Naive thymus-derived CD4-positive, alpha-beta T cell (primary cell): ENCODE measurements at regions not wholly inside any gene's neighbourhood (a gene's known extent, or its start where the extent isn't known, plus 50 kb on each side); places are given as distances from the start of the nearest gene placed in this dataset.

ENCODE experiments used
- ATAC-seq: fragments of 150-1000 bp; cut with Tn5 transposase; 2 replicates; pipeline ENCODE4 v1.10.0; 2021; ENCODE audit warnings: mild to moderate bottlenecking, moderate library complexity
- CTCF ChIA-PET: fragments of 350-600 bp; sonication (Branson Sonifier 250); formaldehyde crosslinking; loops from one replicate; lab custom pipeline; 2021; ENCODE audit warnings: antibody characterized with exemption; lab: Charles Lee
- POLR2A ChIA-PET: fragments of 350-600 bp; sonication (Branson Sonifier 250); formaldehyde crosslinking; loops from one replicate; lab custom pipeline; 2021; ENCODE audit warnings: antibody characterized with exemption, inconsistent platforms; lab: Charles Lee
- DNase-seq, 9 donors: peaks; one replicate each; pipeline versions ENCODE4 v3.0.0 to v3.0.0-alpha.2; 2020 to 2022; ENCODE audit warnings: mixed read lengths in 1 of 9
- H3K27ac ChIP-seq: one replicate; pipeline ENCODE4 v1.7.0; 2013; ENCODE audit warnings: mild to moderate bottlenecking, low read depth, low read length, moderate library complexity
- H3K27me3 ChIP-seq, 2 donors: one replicate each; pipeline ENCODE4 v1.7.0; 2013; ENCODE audit warnings: low read length in 2 of 2, mild to moderate bottlenecking in 2 of 2, moderate library complexity in 2 of 2; ENCODE audit not compliant: control insufficient read depth in 2 of 2, insufficient read depth in 2 of 2
- H3K36me3 ChIP-seq, 3 experiments: 1 replicate in 2 of 3; 2 replicates in 1 of 3; pipeline ENCODE4 v1.7.0; 2013; ENCODE audit warnings: low read length in 3 of 3, mild to moderate bottlenecking in 3 of 3, moderate library complexity in 1 of 3; ENCODE audit not compliant: insufficient read depth in 3 of 3, control insufficient read depth in 2 of 3
- H3K4me1 ChIP-seq, 2 donors: one replicate each; pipeline ENCODE4 v1.7.0; 2013; ENCODE audit warnings: low read length in 2 of 2, mild to moderate bottlenecking in 2 of 2, moderate library complexity in 1 of 2; ENCODE audit not compliant: control insufficient read depth in 2 of 2, insufficient read depth in 2 of 2
- H3K4me3 ChIP-seq: 2 replicates; pipeline ENCODE4 v1.7.0; 2013; ENCODE audit warnings: mild to moderate bottlenecking, low read length
- H3K9me3 ChIP-seq, 3 experiments: 1 replicate in 2 of 3; 2 replicates in 1 of 3; pipeline ENCODE4 v1.7.0; 2013; ENCODE audit warnings: low read length in 3 of 3; ENCODE audit not compliant: control insufficient read depth in 2 of 3
- H3K27ac Mint-ChIP-seq, 9 donors: one replicate each; pipeline ENCODE4 v1.8.0; 2020 to 2022; ENCODE audit warnings: mixed read lengths in 9 of 9, mild to moderate bottlenecking in 8 of 9, moderate library complexity in 5 of 9, inconsistent platforms in 2 of 9
- H3K27me3 Mint-ChIP-seq, 5 donors: one replicate each; pipeline ENCODE4 v1.8.0; 2021 to 2022; ENCODE audit warnings: mixed read lengths in 5 of 5, mild to moderate bottlenecking in 1 of 5
- H3K36me3 Mint-ChIP-seq, 5 donors: one replicate each; pipeline ENCODE4 v1.8.0; 2020 to 2022; ENCODE audit warnings: mixed read lengths in 5 of 5, mild to moderate bottlenecking in 3 of 5, inconsistent platforms in 1 of 5
- H3K4me1 Mint-ChIP-seq, 7 donors: one replicate each; pipeline ENCODE4 v1.8.0; 2020 to 2022; ENCODE audit warnings: mixed read lengths in 7 of 7, mild to moderate bottlenecking in 3 of 7, inconsistent platforms in 1 of 7
- H3K4me3 Mint-ChIP-seq, 10 donors: one replicate each; pipeline ENCODE4 v1.8.0; 2020 to 2022; ENCODE audit warnings: mild to moderate bottlenecking in 10 of 10, mixed read lengths in 10 of 10, moderate library complexity in 6 of 10, inconsistent platforms in 2 of 10
- H3K9me3 Mint-ChIP-seq, 11 donors: one replicate each; pipeline ENCODE4 v1.8.0; 2020 to 2022; ENCODE audit warnings: mixed read lengths in 11 of 11, mild to moderate bottlenecking in 4 of 11, inconsistent platforms in 1 of 11, moderate library complexity in 1 of 11
- intact Hi-C, 2 donors: fragments of 100-400 bp; cut with micrococcal nuclease; formaldehyde crosslinking; loops; one replicate each; pipeline ENCODE4 v1.15.1; 2023

DNA sequence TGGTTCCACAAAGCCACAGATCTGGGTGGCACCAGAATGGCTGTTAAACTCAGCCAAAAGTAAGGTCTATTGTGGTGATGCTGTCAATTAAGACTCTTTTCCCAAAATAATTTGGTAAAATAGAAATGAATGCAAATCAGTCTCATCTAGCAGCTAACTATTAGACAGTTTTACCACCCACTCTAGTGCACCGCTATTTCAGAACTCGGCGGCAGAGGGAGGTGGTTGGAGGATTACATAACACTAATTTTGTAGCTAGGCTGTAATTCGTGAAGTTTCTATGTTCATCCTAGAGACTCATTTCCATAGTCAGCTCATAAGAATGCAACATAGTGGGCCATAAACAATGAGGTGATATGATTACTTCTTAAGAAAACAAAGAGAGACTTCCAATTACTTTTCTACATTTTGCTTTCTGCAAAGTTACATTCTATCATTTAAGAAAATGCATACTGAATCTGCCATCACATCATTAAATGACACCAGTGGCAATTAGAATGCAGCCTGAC, 413.8 kb downstream of the FBXO15 start:
- Mint-ChIP-seq H3K36me3 (peaks cover 0 to 2% (median 0%) of the 10 kb centered on the region in 5 donors), H3K27me3 (peaks cover 0 to 9% (median 0%) of the 10 kb centered on the region in 5 donors), H3K4me3 (no peak overlapping the region), H3K4me1 (no peaks in the 10 kb centered on the region), H3K27ac (no peak overlapping the region), H3K9me3 (peaks cover 0 to 12% (median 8%) of the 10 kb centered on the region in 11 donors)
- no peaks in the 10 kb centered on the region for H3K27me3 ChIP-seq
- intact Hi-C loops: no loop called here
- DNase-seq (no peak), ATAC-seq (no peak)
- no peaks in the 10 kb centered on the region for H3K36me3 ChIP-seq
- no peak overlapping the region for H3K4me3 ChIP-seq
- CTCF ChIA-PET: no interaction called here
- POLR2A ChIA-PET: no interaction called here
- H3K27ac ChIP-seq: no peak overlapping the region
- H3K9me3 ChIP-seq: no peaks in the 10 kb centered on the region
- H3K4me1 ChIP-seq: no peaks in the 10 kb centered on the region

DNA sequence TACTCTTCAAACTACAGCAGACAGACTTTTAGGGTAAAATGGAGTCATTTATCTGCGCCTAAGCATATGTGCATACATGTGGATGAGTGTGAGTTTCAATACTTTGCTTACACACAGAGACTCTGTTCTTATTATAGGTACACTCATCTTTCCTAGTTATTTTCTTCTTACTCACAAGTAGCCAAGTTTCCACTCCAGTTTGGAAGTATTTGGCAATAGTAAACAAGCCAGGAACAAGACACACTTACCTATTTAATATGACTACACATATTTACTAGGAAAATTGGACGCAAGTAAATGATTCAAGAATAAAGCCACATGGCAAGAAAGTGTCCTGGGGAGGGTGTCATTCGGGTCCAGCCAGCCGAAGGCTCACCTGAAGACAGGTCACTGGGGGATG, 414.3 kb downstream of the FBXO15 start:
- peaks cover 0 to 12% (median 8%) of the 10 kb centered on the region in 11 donors for H3K9me3 Mint-ChIP-seq
- intact Hi-C loops: no loop called here
- H3K9me3 ChIP-seq: no peaks in the 10 kb centered on the region
- ChIA-PET CTCF (no interaction called here), POLR2A (no interaction called here)
- no peak overlapping the region for H3K27ac Mint-ChIP-seq
- H3K27me3 Mint-ChIP-seq: peaks cover 0 to 9% (median 0%) of the 10 kb centered on the region in 5 donors
- no peak overlapping the region for H3K4me3 Mint-ChIP-seq
- DNase-seq (no peak), ATAC-seq (no peak)
- no peaks in the 10 kb centered on the region for H3K4me1 Mint-ChIP-seq
- H3K4me1 ChIP-seq: no peaks in the 10 kb centered on the region
- peaks cover 0 to 2% (median 0%) of the 10 kb centered on the region in 5 donors for H3K36me3 Mint-ChIP-seq
- H3K4me3 ChIP-seq: no peak overlapping the region
- H3K36me3 ChIP-seq: no peaks in the 10 kb centered on the region
- no peaks in the 10 kb centered on the region for H3K27me3 ChIP-seq
- H3K27ac ChIP-seq: no peak overlapping the region

DNA sequence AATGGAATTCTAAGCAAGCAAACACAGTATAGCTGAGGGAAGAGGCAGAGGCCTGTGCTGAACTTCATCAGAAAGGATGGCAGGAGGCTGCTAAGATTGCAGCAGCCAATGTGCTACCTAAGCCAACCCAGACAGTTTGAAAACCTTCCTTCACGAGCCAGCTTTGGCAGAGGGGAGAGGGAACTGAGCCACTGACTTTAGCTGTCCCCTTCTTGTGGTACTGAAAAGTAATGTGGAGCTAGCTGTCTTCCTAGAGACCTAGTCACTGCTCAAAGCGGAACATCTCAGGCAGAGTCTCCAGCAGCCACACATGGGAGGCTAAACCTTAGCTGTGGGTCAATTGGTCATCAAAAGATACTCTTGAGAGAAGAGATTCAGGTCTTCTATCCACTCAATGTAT, 419.0 kb downstream of the FBXO15 start:
- no peak overlapping the region for H3K27ac ChIP-seq
- DNase-seq: no peak
- no peak for ATAC-seq
- ChIA-PET POLR2A (no interaction called here), CTCF (no interaction called here)
- intact Hi-C loops: no loop called here
- no peak overlapping the region for H3K4me3 ChIP-seq
- peaks cover 0 to 16% (median 8%) of the 10 kb centered on the region in 11 donors for H3K9me3 Mint-ChIP-seq
- no peaks in the 10 kb centered on the region for H3K27me3 ChIP-seq
- no peaks in the 10 kb centered on the region for H3K4me1 Mint-ChIP-seq
- H3K36me3 ChIP-seq: no peaks in the 10 kb centered on the region
- no peak overlapping the region for H3K4me3 Mint-ChIP-seq
- H3K4me1 ChIP-seq: no peaks in the 10 kb centered on the region
- peaks cover 0 to 2% (median 0%) of the 10 kb centered on the region in 5 donors for H3K36me3 Mint-ChIP-seq
- H3K27ac Mint-ChIP-seq: no peak overlapping the region
- H3K27me3 Mint-ChIP-seq: peaks cover 0 to 9% (median 0%) of the 10 kb centered on the region in 5 donors
- no peaks in the 10 kb centered on the region for H3K9me3 ChIP-seq

DNA sequence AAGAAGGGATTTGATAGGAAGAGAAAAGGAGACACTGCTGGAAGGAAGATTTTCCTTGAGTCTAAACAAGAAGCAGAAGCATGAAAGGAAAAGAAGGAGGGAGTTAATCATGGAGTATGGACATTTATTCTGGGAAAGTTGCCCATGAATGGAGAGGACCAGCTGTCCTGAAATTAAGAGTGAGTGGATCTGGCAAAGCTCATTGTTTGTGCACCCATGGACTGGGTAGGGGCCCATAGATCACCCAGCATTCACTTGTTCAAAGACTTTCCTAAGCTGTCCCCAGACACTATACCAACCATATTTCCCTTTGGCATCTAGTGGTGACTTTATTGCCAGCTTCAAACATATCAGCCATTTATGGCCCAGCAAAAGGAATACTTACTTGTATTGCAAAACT, 422.7 kb downstream of the FBXO15 start:
- Mint-ChIP-seq H3K27ac (no peak overlapping the region), H3K9me3 (peaks cover 0 to 9% (median 0%) of the 10 kb centered on the region in 11 donors), H3K27me3 (no peaks in the 10 kb centered on the region), H3K36me3 (no peaks in the 10 kb centered on the region), H3K4me3 (no peak overlapping the region), H3K4me1 (no peaks in the 10 kb centered on the region)
- H3K4me3 ChIP-seq: no peak overlapping the region
- H3K27me3 ChIP-seq: no peaks in the 10 kb centered on the region
- H3K4me1 ChIP-seq: no peaks in the 10 kb centered on the region
- H3K36me3 ChIP-seq: no peaks in the 10 kb centered on the region
- no peaks in the 10 kb centered on the region for H3K9me3 ChIP-seq
- POLR2A ChIA-PET: no interaction called here
- DNase-seq: no peak
- no peak overlapping the region for H3K27ac ChIP-seq
- CTCF ChIA-PET: no interaction called here
- intact Hi-C loops: no loop called here
- ATAC-seq: no peak

DNA sequence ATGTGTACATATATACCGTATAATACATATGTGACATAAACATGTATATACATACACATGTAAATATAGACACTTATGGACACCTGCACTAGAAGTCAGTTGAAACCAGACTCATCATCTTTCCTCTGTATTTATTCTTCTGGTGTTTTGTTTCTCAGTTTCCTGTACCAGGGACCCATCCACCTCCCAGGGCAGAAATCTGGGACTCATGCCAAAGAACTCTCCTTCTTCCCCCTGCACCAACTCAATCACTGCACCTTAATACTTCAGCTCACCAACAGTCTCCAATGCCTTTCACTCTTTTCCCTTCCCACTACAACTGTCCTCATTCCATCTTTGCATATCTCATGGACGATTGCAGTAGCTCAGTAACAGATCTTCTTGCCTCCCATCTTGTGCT, 428.0 kb downstream of the FBXO15 start:
- H3K4me3 Mint-ChIP-seq: no peak overlapping the region
- Histone ChIP-seq H3K4me3 (no peak overlapping the region), H3K9me3 (no peaks in the 10 kb centered on the region), H3K27me3 (no peaks in the 10 kb centered on the region), H3K4me1 (no peaks in the 10 kb centered on the region), H3K27ac (no peak overlapping the region), H3K36me3 (no peaks in the 10 kb centered on the region)
- DNase-seq: no peak
- no peak for ATAC-seq
- intact Hi-C loops: no loop called here
- H3K27me3 Mint-ChIP-seq: no peaks in the 10 kb centered on the region
- ChIA-PET CTCF (no interaction called here), POLR2A (no interaction called here)
- peaks cover 0 to 12% (median 4%) of the 10 kb centered on the region in 11 donors for H3K9me3 Mint-ChIP-seq
- H3K27ac Mint-ChIP-seq: no peak overlapping the region
- H3K4me1 Mint-ChIP-seq: no peaks in the 10 kb centered on the region
- H3K36me3 Mint-ChIP-seq: no peaks in the 10 kb centered on the region

DNA sequence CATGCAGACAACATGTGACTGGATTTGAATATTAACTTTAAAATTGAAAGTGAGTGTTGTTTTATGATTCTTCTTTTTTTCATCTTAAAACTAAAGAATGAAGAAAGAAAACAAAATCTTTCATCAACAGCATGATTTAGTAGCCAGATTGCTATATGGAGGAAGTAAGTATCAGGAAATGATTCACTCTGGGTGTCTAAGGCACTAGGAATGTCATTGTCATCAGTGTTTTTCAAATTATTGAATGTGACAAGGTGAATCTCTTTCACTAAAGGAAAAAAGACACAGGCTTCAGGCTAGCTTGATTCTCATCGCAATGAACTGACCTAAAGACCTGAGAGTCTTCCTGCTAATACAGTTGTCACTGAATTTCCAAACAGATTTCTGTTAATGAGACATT, 430.1 kb downstream of the FBXO15 start:
- Histone ChIP-seq H3K27me3 (no peaks in the 10 kb centered on the region), H3K9me3 (no peaks in the 10 kb centered on the region), H3K27ac (no peak overlapping the region), H3K36me3 (no peaks in the 10 kb centered on the region), H3K4me1 (no peaks in the 10 kb centered on the region), H3K4me3 (no peak overlapping the region)
- DNase-seq (no peak), ATAC-seq (no peak)
- Mint-ChIP-seq H3K4me3 (no peak overlapping the region), H3K9me3 (peaks cover 0 to 12% (median 5%) of the 10 kb centered on the region in 11 donors), H3K36me3 (no peaks in the 10 kb centered on the region), H3K27me3 (no peaks in the 10 kb centered on the region), H3K4me1 (no peaks in the 10 kb centered on the region), H3K27ac (no peak overlapping the region)
- intact Hi-C loops: no loop called here
- CTCF ChIA-PET: no interaction called here
- POLR2A ChIA-PET: no interaction called here

DNA sequence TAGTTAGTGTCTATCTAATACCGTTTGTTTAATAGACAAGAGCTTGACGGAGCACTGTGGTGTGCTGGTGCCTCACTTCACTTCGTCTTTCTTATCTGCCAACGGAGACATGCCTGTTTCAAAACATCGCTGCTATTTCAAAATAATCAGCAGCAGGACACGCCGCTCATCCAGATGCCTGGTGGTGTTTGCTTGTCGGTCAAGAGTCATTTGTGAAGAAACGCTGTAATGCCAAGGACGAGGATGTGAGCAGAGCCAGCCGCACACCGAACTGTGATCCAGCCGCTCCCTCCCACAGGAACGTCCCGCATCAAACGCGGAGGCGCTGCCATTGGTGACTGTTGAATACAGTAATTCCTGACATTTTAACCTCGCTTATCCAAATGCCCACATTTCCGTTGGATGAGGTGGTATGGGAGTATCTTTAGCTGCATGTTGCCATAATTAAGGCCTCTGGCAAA, 432.4 kb downstream of the FBXO15 start:
- DNase-seq: no peak
- intact Hi-C loops: no loop called here

More for the DNA sequence above, 432.4 kb downstream of the FBXO15 start:
- H3K9me3 ChIP-seq: no peaks in the 10 kb centered on the region
- H3K27ac ChIP-seq: no peak overlapping the region
- ChIA-PET POLR2A (no interaction called here), CTCF (no interaction called here)
- no peaks in the 10 kb centered on the region for H3K36me3 ChIP-seq
- no peaks in the 10 kb centered on the region for H3K27me3 ChIP-seq
- peaks cover 0 to 5% (median 0%) of the 10 kb centered on the region in 5 donors for H3K27me3 Mint-ChIP-seq
- ATAC-seq: no peak
- peaks cover 0 to 16% (median 7%) of the 10 kb centered on the region in 11 donors for H3K9me3 Mint-ChIP-seq
- H3K4me1 Mint-ChIP-seq: no peaks in the 10 kb centered on the region
- no peaks in the 10 kb centered on the region for H3K4me1 ChIP-seq
- no peak overlapping the region for H3K27ac Mint-ChIP-seq
- no peaks in the 10 kb centered on the region for H3K36me3 Mint-ChIP-seq
- H3K4me3 ChIP-seq: no peak overlapping the region
- no peak overlapping the region for H3K4me3 Mint-ChIP-seq
